HG02678 (cell line): ENCODE measurements at regions not wholly inside any gene's neighbourhood (a gene's known extent, or its start where the extent isn't known, plus 50 kb on each side); places are given as distances from the start of the nearest gene placed in this dataset.

ENCODE experiments used
- ATAC-seq: cut with Tn5 transposase; IDR thresholded peaks from one replicate; pipeline ENCODE4 v1.9.1; 2021; ENCODE audit warnings: mild to moderate bottlenecking, moderate library complexity; ENCODE audit not compliant: unreplicated experiment

DNA sequence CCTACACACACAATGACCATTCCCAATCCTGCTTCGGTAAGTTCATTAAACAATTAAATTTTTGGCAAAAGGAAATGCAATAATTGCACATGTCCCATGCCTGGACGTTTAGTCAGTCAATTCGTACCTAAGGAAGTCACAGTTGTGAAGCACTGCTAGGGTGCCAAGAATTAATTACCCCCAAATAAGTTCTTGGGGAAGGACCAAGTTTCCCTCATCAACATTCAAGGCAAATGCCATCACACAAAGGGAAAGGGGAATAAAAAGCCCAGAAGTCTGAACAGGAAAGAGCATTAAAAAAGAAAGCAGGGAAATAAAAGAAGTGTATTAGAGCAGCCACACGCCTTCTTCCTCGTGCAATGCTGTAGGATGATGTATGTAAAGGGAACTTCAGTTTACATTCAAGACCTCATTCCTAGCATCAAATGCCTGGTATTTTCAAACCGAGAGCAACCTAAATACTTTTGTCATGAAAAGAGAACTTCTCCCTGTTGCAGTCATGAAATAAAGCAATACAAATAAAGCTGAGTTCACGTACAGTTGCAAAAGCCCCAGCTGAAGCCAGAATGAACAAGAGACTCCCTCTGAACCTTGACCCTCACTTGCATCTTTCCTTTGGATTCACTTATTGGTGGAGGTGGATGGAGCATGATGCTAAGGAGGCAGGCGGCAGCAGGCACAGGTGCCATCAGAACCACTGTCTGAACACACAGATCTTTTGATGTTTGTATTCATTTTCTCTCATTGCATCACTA, 124.0 kb upstream of the PPARGC1A start:
- ATAC-seq, result no peak

DNA sequence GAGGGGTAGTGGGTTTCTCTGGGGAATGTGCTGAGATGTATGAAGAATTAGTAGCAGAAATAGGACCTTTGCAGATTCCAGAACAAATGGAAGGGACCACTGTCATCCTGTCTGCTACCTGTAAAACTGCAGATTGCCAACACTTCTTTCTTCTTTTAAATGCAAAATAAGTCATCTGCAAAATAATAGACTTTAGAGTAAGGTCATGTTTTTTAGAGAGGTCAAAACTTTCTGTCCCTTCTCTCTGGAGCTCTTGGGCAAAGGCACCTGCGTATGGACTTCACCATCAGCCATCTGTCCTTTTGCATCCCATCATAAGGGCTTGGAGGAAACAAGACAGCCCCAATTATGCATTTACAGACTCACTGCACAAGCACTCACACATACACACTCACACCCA, 121.1 kb upstream of the PPARGC1A start:
- ATAC-seq, result no peak

DNA sequence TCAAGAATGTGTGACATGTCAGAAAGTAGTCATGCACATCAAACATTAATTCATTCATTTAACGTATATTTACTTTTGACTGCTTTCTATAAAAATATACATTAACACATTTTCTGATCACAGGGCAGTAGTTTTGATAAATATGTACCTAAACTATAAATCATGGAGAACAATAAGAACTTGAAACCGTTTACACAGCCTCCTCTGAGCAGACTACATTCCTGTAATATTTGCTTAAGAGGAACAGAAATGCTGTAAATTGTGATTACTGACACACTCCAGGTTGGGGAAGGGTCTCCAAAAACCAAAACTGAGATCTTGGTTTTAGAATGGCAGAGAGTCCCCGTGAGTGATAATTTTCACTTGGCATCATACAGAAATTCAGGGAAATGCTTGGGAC, 120.7 kb upstream of the PPARGC1A start:
- ATAC-seq, result no peak

DNA sequence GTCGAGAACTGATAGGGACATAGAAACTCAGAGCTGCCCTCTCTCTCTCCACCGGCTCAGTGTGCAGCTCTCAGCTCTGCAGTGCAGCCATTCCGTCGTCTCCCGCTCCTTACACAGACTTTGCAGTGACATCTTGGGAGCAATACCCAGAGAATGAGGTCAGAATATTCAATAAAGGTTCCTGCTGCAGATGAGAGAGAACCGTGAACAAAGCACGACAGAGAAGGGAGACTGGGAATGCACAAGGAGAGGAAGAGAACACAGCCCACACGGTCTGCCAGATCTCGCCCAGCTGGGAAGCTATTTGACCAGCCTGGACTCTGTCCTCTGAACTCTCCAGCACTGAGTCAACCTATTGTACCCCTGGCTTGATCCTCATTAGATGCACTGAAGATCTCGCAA, 118.0 kb upstream of the PPARGC1A start:
- ATAC-seq, result no peak

DNA sequence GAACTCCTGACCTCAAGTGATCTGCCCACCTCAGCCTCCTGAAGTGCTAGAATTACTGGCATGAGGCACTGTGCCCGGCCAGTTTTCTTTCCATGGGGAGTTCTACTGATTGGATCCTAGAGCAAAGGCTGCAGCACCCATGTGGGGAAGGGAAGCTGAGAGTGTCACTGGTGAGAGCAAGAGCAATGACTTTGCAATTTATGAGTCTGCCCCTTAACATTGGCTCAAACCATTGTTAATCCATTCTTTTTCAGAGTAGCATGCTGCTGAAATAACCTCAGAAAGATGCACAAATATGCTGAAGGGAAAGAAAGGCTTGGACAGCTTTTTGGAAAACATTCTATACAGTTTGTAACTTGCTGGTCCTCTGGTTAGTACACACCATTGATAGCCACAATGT, 116.4 kb upstream of the PPARGC1A start:
- ATAC-seq, result no peak

DNA sequence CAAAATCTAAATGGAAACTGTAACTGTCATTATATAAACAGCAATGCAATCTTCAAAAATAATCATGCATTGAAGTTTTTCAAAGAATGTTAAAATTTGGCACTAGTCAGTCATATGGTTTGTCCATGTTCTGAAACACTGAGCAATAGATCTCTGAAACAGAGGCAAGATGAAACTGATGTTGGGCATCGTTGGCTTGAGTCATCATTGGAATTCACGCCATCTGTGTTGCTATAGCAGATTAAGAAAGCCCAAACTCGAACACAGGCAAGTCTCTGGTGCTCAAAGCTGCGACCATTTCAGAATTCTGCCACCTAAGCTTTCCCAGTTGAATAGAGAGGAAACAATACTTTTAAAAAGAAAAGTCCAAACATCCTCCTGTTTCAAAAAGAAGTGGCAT, 114.1 kb upstream of the PPARGC1A start:
- ATAC-seq, result no peak

DNA sequence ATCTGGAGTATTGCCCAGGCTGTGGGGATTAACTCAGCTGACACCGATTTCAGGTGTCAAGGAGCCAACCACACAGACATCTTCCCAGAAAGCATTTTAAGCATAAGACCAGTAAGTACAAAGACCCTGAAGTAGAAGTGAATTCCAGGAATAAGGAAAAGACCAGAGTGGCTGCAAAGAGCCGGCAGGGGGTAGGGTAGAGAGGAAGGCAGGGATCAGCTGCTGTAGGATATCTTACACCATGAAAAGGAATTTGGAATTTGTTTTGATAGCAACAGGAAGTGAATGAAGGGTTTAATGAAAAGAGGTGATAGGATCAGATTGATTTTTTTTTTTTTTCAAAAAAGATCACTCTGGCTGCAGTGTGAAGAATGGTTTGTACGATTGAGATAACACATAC, 113.6 kb upstream of the PPARGC1A start:
- no peak for ATAC-seq

DNA sequence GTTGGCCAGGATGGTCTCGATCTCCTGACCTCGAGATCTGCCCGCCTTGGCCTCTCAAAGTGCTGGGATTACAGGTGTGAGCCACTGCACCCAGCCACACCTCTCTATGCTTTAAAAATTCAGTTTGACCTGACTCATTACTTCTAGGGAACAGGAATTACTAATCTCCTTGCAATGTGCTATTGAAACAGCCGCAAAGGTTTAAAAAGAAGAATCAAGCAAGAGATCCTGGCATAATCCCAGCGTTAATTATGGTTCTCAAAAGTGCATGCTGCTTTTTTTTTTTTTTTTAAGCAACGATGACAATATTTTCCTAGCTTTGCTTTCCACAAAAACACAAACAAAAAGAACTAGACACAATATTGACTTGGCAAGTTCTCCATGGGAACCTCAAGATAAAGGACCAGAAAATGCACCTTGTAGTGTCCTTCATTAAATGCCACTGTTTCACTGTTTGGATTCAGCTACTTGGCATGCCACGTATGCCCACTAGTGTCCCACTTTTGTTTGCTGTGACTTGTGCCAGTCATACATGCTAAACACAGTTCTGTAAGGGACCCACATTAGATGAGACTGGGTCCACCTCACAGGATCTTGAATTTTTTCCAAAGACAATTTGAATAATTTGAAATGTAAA, 112.6 kb upstream of the PPARGC1A start:
- no peak for ATAC-seq

DNA sequence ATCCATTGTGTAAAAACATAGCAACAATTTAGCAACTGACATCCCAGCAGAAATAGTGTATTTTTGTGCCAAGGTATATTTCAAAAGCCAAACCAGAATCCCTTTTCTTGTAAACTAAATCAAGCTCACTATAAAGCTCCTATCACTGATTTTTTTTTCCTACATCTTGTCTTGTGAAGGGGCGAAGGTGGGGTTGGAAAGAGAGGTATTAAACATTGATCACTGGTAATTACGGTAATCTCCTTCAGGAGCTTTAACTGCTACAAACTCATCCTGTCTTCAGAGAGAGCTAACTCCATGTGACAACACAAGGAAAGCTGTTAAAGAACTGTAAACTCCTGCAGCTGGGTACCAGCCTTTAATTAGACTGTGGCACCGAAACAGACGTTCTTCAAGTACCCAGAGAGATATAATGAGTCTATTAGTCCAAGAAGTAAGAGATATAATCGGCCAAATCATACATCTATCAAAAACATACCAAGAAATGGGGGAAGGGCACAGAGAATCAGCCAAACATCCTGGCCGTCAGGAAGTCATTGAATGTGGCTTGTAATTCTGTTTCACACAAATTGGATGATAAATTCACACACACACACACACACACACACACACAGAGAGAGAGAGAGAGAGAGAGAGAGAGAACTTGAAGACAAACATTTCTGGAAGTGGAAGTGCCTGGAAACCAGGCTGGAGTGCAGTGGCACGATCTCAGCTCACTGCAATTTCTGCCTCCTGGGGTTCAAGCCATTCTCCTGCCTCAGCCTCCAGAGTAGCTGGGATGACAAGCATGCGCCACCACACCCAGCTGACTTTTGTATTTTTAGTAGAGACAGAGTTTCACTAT, 111.9 kb upstream of the PPARGC1A start:
- ATAC-seq, result no peak

DNA sequence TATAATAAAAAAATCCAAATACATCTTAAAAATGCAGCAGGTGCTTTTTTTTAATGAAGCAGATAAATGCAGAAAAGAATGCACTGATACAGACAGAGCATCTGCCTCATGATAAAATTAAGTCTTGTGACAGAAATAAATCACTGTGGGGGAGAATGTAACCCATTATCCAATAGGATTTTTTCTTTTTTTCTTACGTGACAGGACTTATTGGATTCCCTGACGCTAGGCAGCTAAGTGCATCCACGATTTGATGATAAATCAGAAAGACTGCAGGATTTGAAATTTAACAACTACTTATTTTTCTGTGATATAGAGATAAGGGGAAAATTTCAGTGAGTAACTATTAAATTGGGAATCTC, 110.6 kb upstream of the PPARGC1A start:
- ATAC-seq, result no peak

DNA sequence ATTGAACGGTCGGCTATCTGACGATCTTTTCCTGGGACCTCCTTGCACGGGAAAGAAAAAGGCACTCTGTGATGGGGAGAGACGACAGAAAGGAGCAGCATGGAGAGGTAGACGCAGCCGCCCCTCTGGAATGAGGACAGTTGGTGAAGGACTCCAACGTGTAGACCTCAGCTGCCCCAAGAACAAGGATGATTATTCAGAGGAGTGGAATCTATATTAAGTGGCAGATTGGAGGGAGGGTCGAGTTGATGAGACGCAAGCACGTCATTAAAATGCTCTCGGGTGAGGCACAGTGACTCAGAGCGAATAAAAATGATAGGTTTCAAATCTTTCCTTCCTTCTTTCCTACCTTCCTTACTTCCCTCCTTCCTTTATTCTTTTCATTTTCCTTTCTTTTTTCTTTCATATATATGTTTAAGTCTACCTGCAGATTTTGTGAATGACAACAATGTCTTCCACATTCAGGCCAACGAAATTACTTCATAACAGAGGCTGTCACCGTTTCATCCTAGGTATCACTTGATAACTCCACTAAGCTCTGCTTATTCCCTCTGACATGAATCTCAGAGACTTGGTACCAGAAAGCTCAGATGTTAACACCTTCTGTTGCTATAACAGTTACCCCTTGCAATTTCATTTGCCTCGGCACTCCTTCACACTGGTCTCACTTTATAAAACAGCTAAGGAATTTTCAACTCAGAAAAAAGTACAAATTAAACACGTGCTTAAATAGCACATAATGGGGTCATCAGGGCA, 110.0 kb upstream of the PPARGC1A start:
- no peak for ATAC-seq

DNA sequence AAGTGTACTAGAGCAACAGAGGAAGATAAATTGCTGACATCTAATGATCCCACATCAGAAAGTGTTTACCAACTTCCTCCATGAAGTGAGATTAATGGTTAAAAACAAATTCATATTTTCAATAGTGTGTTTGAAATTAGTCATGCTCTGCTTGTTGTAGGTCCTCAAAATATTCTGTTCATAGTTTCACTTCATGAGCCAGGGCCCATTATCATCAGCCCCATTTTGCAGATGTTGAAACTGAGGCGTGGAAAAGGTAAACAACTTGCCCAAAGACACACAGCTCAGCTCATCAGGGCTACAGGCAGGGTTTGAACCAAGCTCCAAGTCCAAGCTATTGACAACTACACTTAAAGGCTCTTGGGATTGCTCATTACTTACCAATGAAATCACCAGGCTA, 103.5 kb upstream of the PPARGC1A start:
- ATAC-seq, result no peak

DNA sequence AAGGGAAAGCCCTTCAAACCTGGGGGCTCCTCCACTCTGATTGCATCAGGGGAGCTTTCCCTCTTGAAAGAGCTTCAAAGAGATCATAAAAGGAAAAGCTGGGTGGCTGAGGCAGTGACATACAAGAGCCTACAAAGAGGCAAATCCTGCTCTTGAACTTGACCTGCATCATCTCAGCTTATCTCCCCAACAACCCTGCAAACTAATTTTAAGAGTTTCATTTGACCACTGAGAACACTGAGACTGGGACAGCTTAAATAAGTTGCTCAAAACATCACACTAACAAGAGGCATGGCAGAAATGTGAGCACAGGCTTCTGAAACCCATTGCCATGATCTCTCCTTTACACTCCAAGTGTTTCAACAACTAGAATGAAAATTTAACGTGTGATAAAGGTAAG, 101.6 kb upstream of the PPARGC1A start:
- no peak for ATAC-seq

DNA sequence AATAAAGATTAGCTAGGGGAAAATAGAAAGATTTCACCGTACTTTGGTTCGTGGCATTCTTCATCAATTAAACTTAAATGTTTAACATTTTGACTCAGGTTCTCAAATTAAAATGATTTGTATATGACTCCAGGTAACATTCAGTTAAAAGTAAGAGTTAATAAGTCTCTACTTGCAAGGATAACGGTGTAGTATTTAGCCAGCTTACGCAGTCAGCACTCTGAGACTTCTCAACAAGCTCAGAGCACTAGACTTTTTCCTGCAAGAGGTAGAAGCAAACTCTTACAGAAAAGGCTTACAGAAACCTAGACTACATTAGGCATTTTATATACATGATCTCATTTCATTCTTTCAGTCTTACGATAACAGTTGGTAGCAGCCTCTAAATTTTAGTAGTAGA, 96.4 kb upstream of the PPARGC1A start:
- no peak for ATAC-seq

DNA sequence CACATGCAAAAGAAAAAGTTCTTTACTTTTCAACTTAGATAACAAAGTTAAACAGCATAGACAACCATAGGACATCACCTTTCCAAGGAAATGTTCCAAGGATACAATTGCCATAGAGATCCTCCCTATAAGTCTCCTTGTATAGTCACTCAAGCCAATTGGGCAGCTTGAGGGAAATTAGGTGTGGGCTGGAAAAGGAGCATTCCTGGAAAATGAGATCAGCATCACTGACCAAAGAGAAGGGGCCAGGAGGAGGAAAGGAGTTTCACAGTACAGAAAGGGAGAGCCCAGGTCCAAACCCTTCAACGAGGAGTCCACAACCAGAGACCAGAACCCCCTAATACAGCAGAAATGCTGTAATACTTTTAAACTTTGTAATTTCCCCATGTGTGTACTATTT, 91.5 kb upstream of the PPARGC1A start:
- ATAC-seq, result no peak

DNA sequence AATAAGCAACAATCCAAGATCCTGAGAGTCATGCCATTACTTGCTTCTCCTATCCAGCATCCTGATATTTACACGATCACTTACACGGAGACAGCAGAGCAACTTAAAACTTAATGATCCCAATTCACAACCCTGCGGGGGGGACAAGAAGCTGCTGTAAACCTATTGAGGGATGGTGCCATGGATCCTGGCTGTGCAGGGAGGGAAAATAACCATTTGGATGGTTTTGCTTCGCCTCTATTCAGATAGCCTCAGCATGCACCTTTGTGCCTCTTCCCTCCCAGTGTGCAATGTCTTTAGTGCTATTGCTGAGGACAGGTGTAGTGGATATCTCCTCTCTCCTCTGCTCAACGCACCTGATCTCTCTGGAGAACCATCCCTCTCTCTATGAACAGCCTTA, 89.7 kb upstream of the PPARGC1A start:
- ATAC-seq, result no peak

DNA sequence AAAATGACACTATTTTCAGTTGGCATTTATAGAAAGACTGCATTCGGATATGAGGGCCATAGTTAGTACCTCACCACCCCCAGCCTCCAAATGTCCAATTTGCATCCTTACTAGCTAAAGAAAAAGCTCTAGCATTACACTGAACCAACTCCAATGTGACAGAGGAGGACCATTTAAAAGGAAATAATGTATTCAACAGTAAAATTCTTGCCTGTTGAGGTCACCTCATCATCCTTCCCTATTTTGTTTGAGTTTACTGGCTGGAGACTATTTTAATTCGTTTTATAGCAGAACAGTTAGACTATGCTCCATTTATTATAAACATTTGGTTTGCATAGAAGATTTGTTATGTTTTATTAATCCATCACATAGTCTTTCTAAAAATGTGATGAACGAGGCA, 88.2 kb upstream of the PPARGC1A start:
- no peak for ATAC-seq

DNA sequence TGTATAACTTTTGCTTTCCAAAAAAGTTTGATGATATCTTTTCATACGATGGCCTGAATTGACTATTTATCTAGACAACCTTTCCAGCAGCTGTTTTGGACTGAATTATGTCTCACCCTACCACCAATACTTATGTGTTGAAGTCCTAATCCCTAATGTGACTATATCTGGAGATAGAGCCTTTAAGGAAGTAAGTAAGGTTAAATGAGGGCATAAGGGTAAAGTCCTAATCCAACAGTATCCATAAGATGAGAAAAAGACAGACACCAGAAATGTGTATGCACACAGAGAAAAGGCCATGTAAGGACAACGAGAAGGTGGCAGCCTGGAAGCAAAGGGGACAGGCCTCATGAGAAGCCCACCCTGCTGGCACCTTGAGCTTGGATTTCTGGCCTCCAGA, 86.6 kb upstream of the PPARGC1A start:
- ATAC-seq, result no peak

DNA sequence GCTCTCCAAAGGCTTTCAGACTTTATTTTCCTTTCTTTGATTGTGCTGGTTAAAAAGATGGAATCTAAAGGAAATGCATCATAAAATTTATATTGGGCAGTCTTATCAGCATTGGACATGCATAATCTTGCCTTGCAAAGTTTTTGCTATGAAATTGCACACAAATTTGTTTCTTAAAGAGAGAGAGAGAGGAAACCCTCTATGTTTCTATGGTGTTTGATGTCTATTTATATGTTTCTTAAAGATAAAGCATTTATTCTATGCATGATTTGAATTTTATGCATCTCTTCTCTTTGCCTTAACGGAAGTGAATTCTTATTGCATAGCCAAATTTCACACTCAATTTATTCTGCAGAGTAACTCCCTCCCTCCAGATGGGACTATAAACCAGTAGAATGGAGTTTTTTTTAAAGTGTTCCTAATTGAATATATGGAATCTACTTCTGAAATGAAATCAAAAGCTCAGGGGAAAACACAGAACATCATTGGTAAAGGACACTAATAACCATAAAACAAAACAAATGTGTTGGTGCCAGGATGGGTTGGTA, 83.5 kb upstream of the PPARGC1A start:
- no peak for ATAC-seq

DNA sequence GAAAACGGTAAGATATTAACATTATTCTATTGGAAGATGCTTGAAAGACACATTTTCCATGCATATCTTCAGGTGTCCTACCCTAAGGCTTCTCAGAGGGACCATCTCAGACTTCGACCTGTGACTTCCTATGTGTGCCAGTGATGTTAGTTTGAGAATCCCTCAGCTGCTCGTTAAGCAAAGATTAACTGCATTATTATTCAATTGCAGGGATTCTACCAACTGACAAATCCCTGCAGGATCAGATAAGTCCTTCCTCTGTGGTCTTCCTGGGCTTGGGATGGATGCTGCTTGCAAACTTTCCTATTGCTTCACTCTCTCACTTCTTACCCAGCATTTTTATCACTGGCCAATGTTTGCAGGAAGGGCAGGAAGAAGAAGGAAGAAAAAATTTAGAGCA, 83.0 kb upstream of the PPARGC1A start:
- no peak for ATAC-seq

DNA sequence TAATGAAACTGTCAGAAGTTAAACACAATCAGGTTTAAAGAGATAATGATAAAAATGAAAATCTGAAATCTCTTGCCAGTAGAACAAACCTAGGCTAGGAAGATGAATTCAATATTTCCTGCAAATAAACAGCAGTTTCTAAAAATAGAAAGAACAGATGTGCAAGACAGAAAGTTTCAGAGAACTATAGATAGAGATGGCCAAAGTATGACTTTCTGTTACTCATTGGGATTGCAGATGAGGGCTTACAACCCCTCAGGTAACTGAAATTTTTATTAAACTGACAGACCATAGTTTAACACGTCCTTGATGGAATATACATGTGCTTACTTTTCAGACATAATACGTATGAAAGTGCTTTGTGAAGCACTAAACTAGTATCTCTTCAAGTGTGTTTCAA, 82.3 kb upstream of the PPARGC1A start:
- no peak for ATAC-seq
